ENCODE measurements at regions not wholly inside any gene's neighbourhood (a gene's known extent, or its start where the extent isn't known, plus 50 kb on each side); places are given as distances from the start of the nearest gene placed in this dataset.

GRCh38 chr7:13069841-13070240 is 382.4 kb downstream of the ARL4A start:
- ATAC-seq = no peak
- 55% methylated on average over 1 of the region's 1 CpG; no CpG with 5 or more reads in 1 of the 2 donors for WGBS, 2 donors (ENCODE audit: low coverage in 1 of 2)
- TF ChIP-seq POLR2A (IDR thresholded peaks at IDR 0.05) (no peak), EP300 (IDR thresholded peaks at IDR 0.05) (no peak), POLR2AphosphoS5 (IDR thresholded peaks at IDR 0.05) (no peak)
- TF ChIP-seq, protein P1, sequence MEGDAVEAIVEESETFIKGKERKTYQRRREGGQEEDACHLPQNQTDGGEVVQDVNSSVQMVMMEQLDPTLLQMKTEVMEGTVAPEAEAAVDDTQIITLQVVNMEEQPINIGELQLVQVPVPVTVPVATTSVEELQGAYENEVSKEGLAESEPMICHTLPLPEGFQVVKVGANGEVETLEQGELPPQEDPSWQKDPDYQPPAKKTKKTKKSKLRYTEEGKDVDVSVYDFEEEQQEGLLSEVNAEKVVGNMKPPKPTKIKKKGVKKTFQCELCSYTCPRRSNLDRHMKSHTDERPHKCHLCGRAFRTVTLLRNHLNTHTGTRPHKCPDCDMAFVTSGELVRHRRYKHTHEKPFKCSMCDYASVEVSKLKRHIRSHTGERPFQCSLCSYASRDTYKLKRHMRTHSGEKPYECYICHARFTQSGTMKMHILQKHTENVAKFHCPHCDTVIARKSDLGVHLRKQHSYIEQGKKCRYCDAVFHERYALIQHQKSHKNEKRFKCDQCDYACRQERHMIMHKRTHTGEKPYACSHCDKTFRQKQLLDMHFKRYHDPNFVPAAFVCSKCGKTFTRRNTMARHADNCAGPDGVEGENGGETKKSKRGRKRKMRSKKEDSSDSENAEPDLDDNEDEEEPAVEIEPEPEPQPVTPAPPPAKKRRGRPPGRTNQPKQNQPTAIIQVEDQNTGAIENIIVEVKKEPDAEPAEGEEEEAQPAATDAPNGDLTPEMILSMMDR (IDR thresholded peaks at IDR 0.05) = no peak
- Histone ChIP-seq H3K4me1 (peaks cover 0 to 16% (median 0%) of the 10 kb centered on the region in 3 donors), H3K27me3 (no peaks in the 10 kb centered on the region), H3K4me3 (no peak overlapping the region), H3K9me3 (no peaks in the 10 kb centered on the region), H3K36me3 (no peaks in the 10 kb centered on the region), H3K27ac (no peak overlapping the region)

DNA sequence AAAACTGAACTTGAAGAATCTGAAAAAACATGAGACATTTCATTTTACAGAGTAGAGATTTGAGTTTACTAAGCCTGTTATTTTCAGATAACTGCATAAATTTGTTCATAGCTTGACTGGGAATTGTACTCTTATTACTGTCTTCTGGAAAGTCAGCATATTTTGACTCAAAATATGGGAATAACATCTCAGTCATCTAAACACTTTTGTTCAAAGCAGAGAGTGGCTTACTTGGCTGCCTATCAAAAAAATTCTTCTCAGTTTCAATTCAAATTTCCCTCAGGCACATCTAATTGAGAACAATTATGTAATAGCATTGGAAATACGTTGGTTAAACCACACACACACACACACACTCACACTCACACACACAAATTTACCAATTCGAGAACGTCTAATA is 384.6 kb downstream of the ARL4A start:
- 35 to 48% methylated on average over 3 of the region's 3 CpGs for WGBS, 2 donors (ENCODE audit: low coverage in 1 of 2)

GRCh38 chr7:13077466-13077865 is 390.0 kb downstream of the ARL4A start:
- no peak overlapping the region for H3K27ac ChIP-seq
- 58 to 69% methylated on average over 3 of the region's 3 CpGs for WGBS, 2 donors (ENCODE audit: low coverage in 1 of 2)
- TF ChIP-seq POLR2AphosphoS5 (IDR thresholded peaks at IDR 0.05) (no peak), EP300 (IDR thresholded peaks at IDR 0.05) (no peak), POLR2A (IDR thresholded peaks at IDR 0.05) (no peak)
- TF ChIP-seq, protein P1 (IDR thresholded peaks at IDR 0.05) = no peak
- H3K4me1 ChIP-seq = no peaks in the 10 kb centered on the region
- no peaks in the 10 kb centered on the region for H3K36me3 ChIP-seq
- no peaks in the 10 kb centered on the region for H3K9me3 ChIP-seq
- H3K27me3 ChIP-seq = no peaks in the 10 kb centered on the region
- H3K4me3 ChIP-seq = no peak overlapping the region
- no peak for ATAC-seq

More for the DNA sequence above, 384.6 kb downstream of the ARL4A start:
- no peak overlapping the region for H3K27ac ChIP-seq
- no peak overlapping the region for H3K4me3 ChIP-seq
- no peaks in the 10 kb centered on the region for H3K27me3 ChIP-seq
- peaks cover 0 to 16% (median 0%) of the 10 kb centered on the region in 3 donors for H3K4me1 ChIP-seq
- no peaks in the 10 kb centered on the region for H3K9me3 ChIP-seq
- TF ChIP-seq, protein P1 (IDR thresholded peaks at IDR 0.05) = no peak
- no peak for TF ChIP-seq POLR2A (IDR thresholded peaks at IDR 0.05)
- no peak for TF ChIP-seq POLR2AphosphoS5 (IDR thresholded peaks at IDR 0.05)
- TF ChIP-seq EP300 (IDR thresholded peaks at IDR 0.05) = no peak
- no peak for ATAC-seq
- H3K36me3 ChIP-seq = no peaks in the 10 kb centered on the region

DNA sequence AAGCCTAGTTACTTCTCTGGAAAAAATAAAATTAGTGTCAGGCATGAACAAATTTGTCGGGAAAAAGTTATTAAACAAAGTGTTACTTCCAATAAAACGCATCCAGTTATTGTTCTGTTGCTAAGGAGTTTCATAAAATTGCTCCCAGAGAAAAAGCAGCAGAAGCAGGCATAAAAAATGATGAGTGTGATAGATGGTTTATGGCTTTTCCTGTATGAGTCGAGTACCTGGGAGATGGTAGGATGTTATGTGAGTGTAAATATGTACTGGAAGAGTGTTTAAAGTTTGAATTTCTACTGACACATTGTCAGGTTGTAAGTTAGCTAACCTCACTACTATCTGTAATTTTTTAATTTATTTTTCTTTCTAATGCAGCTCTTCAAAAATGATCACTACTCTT is 390.7 kb downstream of the ARL4A start:
- no peak for ATAC-seq
- Histone ChIP-seq H3K27me3 (no peaks in the 10 kb centered on the region), H3K36me3 (no peaks in the 10 kb centered on the region), H3K4me1 (no peaks in the 10 kb centered on the region), H3K27ac (no peak overlapping the region), H3K9me3 (no peaks in the 10 kb centered on the region), H3K4me3 (no peak overlapping the region)
- no peak for TF ChIP-seq POLR2AphosphoS5 (IDR thresholded peaks at IDR 0.05)
- TF ChIP-seq, protein P1 (IDR thresholded peaks at IDR 0.05) = no peak
- TF ChIP-seq EP300 (IDR thresholded peaks at IDR 0.05) = no peak
- no peak for TF ChIP-seq POLR2A (IDR thresholded peaks at IDR 0.05)
- 38 to 53% methylated on average over 3 of the region's 3 CpGs for WGBS, 2 donors (ENCODE audit: low coverage in 1 of 2)

DNA sequence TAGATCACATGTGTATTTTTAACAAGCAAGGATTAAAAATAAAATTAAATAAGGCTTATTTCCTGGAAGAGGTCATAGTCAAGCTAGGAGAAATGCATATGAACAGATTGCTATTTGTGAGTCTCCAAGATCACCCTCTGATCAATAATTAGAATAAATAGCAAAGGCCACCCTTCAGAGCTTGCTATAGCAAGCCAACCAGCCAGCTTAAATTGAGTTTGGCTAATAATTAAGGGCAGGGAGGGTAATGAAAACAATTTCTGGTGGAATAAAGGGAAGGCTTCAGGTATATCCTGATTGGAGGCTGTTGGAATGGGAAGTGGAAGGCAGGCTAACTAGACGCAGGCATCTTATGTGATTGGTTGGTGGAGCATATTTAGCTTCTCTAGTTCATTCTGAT is 403.5 kb downstream of the ARL4A start:
- no peaks in the 10 kb centered on the region for H3K9me3 ChIP-seq
- H3K27me3 ChIP-seq = no peaks in the 10 kb centered on the region
- TF ChIP-seq POLR2AphosphoS5 (IDR thresholded peaks at IDR 0.05) = no peak
- no peak for TF ChIP-seq POLR2A (IDR thresholded peaks at IDR 0.05)
- no peak for TF ChIP-seq EP300 (IDR thresholded peaks at IDR 0.05)
- TF ChIP-seq, protein P1 (IDR thresholded peaks at IDR 0.05) = no peak
- no peaks in the 10 kb centered on the region for H3K4me1 ChIP-seq
- no peak overlapping the region for H3K4me3 ChIP-seq
- no peak for ATAC-seq
- H3K27ac ChIP-seq = no peak overlapping the region
- whole genome bisulfite sequencing, 2 donors (ENCODE audit: low coverage in 1 of 2) = 83 to 100% methylated on average over 1 of the region's 1 CpG
- no peaks in the 10 kb centered on the region for H3K36me3 ChIP-seq
